Prostate gland (tissue), 2 donors: ENCODE measurements at regions not wholly inside any gene's neighbourhood (a gene's known extent, or its start where the extent isn't known, plus 50 kb on each side); places are given as distances from the start of the nearest gene placed in this dataset.

ENCODE experiments used
- DNase-seq: peaks from one replicate; pipeline ENCODE4 v3.0.0-alpha.2; 2019; ENCODE audit warnings: low spot score
- H3K27ac ChIP-seq, 2 donors: fragments of 200-600 bp; sonication (generic); 2 replicates each; pipeline ENCODE4 v1.5.1; 2017 to 2019
- H3K27me3 ChIP-seq: fragments of 200-600 bp; sonication (generic); replicated peaks from 2 replicates; pipeline ENCODE4 v1.5.1; 2019; ENCODE audit not compliant: insufficient read depth
- H3K36me3 ChIP-seq, 2 donors: fragments of 200-600 bp; sonication (generic); 1 replicate in 1 of 2; 2 replicates in 1 of 2; pipeline versions ENCODE4 v1.5.1 to v1.8.1; 2017 to 2019
- H3K4me1 ChIP-seq: fragments of 200-600 bp; sonication (generic); replicated peaks from 2 replicates; pipeline ENCODE4 v1.5.1; 2019
- H3K4me3 ChIP-seq, 2 donors: fragments of 200-600 bp; sonication (generic); 2 replicates each; pipeline ENCODE4 v1.5.1; 2017 to 2019
- H3K9me3 ChIP-seq: fragments of 200-600 bp; sonication (generic); 2 replicates; pipeline ENCODE4 v1.5.1; 2017
- POLR2A ChIP-seq: fragments of 450-650 bp; IDR thresholded peaks from one replicate; pipeline ENCODE4 v1.6.1; 2016; ENCODE audit warnings: antibody characterized with exemption, mild to moderate bottlenecking
- POLR2AphosphoS5 ChIP-seq: sonication (generic); formaldehyde crosslinking; IDR thresholded peaks from one replicate; pipeline ENCODE4 v1.6.1; 2017; ENCODE audit warnings: antibody characterized with exemption
- WGBS: methylation state at CpG from one replicate; pipeline ENCODE4 v1.1.5; 2018; 5-methylcytosine and 5-hydroxymethylcytosine counted together
- intact Hi-C: fragments of 100-400 bp; cut with DNase I; formaldehyde crosslinking; loops from one replicate; pipeline ENCODE4 v1.14.2; 2022
- TF ChIP-seq, protein P1 (sequence below), 4 experiments: fragments of 200-600 bp in 2 of 4; fragments of 450-650 bp in 2 of 4; sonication (generic) in 2 of 4; IDR thresholded peaks; 1 replicate in 3 of 4; 2 replicates in 1 of 4; pipeline ENCODE4 v1.5.1; 2016 to 2019; ENCODE audit warnings: antibody characterized with exemption in 4 of 4, mild to moderate bottlenecking in 2 of 4, moderate library complexity in 2 of 4

DNA sequence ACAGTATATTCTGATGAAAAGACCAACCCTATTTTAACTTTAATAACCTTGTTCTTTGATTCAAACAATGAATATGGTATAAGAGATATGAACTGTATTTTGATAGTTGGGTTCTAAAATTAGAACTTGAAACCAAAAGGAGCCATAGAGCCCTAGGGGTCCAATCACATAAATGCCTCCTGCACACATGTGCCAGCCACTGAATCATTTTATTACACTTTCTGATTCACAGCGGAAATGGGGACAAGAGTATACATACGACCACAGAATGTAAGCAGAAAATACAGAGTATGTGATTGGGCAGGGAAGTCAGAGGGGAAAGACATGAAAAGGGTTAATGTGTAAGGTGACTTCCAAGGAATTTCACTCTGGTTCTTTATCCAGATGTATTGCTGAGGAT lies 1000.2 kb downstream of the NR2F1-AS1 start:
- Histone ChIP-seq H3K9me3 (no peaks in the 10 kb centered on the region), H3K27me3 (no peaks in the 10 kb centered on the region), H3K36me3 (no peaks in the 10 kb centered on the region), H3K4me3 (no peak overlapping the region), H3K27ac (no peak overlapping the region), H3K4me1 (no peaks in the 10 kb centered on the region)
- DNase-seq: no peak
- intact Hi-C loops: no loop called here
- no peak for TF ChIP-seq POLR2AphosphoS5
- TF ChIP-seq, protein P1, sequence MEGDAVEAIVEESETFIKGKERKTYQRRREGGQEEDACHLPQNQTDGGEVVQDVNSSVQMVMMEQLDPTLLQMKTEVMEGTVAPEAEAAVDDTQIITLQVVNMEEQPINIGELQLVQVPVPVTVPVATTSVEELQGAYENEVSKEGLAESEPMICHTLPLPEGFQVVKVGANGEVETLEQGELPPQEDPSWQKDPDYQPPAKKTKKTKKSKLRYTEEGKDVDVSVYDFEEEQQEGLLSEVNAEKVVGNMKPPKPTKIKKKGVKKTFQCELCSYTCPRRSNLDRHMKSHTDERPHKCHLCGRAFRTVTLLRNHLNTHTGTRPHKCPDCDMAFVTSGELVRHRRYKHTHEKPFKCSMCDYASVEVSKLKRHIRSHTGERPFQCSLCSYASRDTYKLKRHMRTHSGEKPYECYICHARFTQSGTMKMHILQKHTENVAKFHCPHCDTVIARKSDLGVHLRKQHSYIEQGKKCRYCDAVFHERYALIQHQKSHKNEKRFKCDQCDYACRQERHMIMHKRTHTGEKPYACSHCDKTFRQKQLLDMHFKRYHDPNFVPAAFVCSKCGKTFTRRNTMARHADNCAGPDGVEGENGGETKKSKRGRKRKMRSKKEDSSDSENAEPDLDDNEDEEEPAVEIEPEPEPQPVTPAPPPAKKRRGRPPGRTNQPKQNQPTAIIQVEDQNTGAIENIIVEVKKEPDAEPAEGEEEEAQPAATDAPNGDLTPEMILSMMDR (IDR thresholded peaks at IDR 0.05): no peak
- TF ChIP-seq POLR2A: no peak
- WGBS: 81% methylated on average over 2 of the region's 2 CpGs

DNA sequence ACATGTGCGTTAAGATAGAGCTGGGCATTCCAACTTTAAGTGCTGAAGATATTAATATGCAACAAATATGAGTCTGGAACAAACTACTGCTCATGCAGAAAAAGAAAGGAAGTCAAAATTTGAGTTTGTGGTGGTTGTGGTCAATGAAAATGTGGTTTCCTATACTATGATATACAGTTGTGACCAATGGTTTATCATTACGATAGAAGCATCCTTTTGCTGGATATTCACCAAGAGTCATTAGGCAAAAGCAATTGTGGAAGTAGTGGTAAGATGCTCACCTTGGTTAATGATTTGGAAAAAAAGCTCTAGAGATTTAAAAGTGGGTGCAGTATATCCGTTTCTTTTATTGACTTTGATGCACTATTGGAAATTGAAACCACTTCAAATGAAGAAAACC lies 1007.0 kb downstream of the NR2F1-AS1 start:
- H3K27me3 ChIP-seq: no peaks in the 10 kb centered on the region
- H3K4me3 ChIP-seq: no peak overlapping the region
- no peaks in the 10 kb centered on the region for H3K36me3 ChIP-seq
- intact Hi-C loops: no loop called here
- no peak for DNase-seq
- 82% methylated on average over 3 of the region's 3 CpGs for WGBS
- no peaks in the 10 kb centered on the region for H3K9me3 ChIP-seq
- no peaks in the 10 kb centered on the region for H3K4me1 ChIP-seq
- TF ChIP-seq POLR2AphosphoS5 (no peak), POLR2A (no peak)
- TF ChIP-seq, protein P1 (IDR thresholded peaks at IDR 0.05): no peak
- no peak overlapping the region for H3K27ac ChIP-seq

DNA sequence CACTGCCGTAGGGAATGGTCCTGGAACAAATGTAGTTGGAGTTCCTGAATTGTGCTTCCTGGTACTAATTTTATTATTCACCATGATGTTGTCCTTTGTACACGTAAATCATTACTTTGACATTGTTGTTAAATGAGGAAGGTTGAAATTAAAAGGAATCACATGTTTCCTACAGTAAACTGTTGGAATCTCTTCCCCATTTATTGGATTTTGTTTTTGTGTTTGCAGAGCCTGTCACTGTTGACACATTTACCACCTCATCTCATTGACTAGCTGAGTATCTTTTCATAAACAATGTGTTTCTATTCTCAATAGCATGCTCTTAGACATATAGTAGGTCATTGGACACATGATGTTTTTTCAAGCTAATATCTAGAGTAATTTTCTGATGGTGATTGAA lies 1012.5 kb downstream of the NR2F1-AS1 start:
- Histone ChIP-seq H3K4me3 (no peak overlapping the region), H3K27me3 (no peaks in the 10 kb centered on the region), H3K4me1 (no peaks in the 10 kb centered on the region), H3K36me3 (no peaks in the 10 kb centered on the region), H3K27ac (no peak overlapping the region), H3K9me3 (no peaks in the 10 kb centered on the region)
- DNase-seq: no peak
- TF ChIP-seq POLR2AphosphoS5 (no peak), POLR2A (no peak)
- TF ChIP-seq, protein P1 (IDR thresholded peaks at IDR 0.05): no peak
- 71% methylated on average over 2 of the region's 2 CpGs for WGBS
- intact Hi-C loops: no loop called here

DNA sequence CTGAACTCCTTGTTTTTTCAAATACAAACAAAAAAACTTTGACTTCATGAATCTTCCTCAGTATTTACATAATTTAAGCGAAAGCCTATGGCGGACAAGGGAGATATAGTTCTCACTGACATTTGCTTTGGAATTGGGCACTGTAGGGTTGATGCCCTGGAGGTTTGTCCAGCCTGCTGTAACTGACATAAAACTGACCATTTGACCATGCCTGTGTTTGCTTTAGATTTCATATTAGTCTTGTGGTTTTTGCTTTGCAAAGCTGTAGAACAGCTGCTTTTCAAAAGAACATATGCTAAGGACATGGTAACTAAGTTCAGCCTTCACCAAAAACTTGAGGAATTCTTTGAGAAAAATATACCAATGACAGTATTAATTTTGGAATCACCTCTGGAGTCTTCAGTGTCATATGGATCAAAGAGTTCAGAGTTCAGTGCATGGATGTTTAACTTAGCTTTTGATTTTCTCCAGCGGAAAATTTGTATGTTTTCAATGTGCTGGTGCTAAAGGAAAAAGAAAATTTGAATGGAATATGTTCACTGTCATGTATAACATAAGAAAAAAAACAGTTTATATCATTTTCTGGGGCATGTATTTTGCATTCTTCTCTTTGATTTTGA lies 1013.1 kb downstream of the NR2F1-AS1 start:
- intact Hi-C loops: no loop called here

More for the DNA sequence above, 1013.1 kb downstream of the NR2F1-AS1 start:
- TF ChIP-seq POLR2AphosphoS5 (no peak), POLR2A (no peak)
- TF ChIP-seq, protein P1 (IDR thresholded peaks at IDR 0.05): no peak
- H3K4me3 ChIP-seq: no peak overlapping the region
- no peaks in the 10 kb centered on the region for H3K27me3 ChIP-seq
- no peaks in the 10 kb centered on the region for H3K9me3 ChIP-seq
- no peak overlapping the region for H3K27ac ChIP-seq
- no peaks in the 10 kb centered on the region for H3K36me3 ChIP-seq
- H3K4me1 ChIP-seq: no peaks in the 10 kb centered on the region
- 93% methylated on average over 3 of the region's 3 CpGs for WGBS
- DNase-seq: no peak
